Vagina (tissue), 2 donors: ENCODE measurements at regions not wholly inside any gene's neighbourhood (a gene's known extent, or its start where the extent isn't known, plus 50 kb on each side); places are given as distances from the start of the nearest gene placed in this dataset.
"Not testable (repeated sequence)": the region's sequence is repeated elsewhere in the genome, so short reads cannot be mapped to it uniquely, and the experiment has no call there.

Experiments
- DNase-seq, 2 donors: peaks; one replicate each; pipeline ENCODE4 v3.0.0-alpha.2; 2017; ENCODE audit errors: extremely low spot score in 2 of 2
- H3K27ac ChIP-seq: fragments of 200-600 bp; sonication (generic); one replicate; pipeline ENCODE4 v1.5.1; 2019
- H3K27me3 ChIP-seq: fragments of 200-600 bp; sonication (generic); one replicate; pipeline ENCODE4 v1.5.1; 2019
- H3K36me3 ChIP-seq, 2 donors: fragments of 200-600 bp; sonication (generic); one replicate each; pipeline ENCODE4 v1.5.1; 2017 to 2019
- H3K4me1 ChIP-seq: fragments of 200-600 bp; sonication (generic); one replicate; pipeline ENCODE4 v1.5.1; 2019
- H3K4me3 ChIP-seq, 2 donors: fragments of 200-600 bp; sonication (generic); 1 replicate in 1 of 2; 2 replicates in 1 of 2; pipeline ENCODE4 v1.5.1; 2016 to 2019
- H3K9me3 ChIP-seq: fragments of 200-600 bp; sonication (generic); one replicate; pipeline ENCODE4 v1.5.1; 2019
- CTCF ChIP-seq, 3 experiments: fragments of 450-650 bp in 2 of 3; fragments of 200-600 bp in 1 of 3; sonication (generic) in 1 of 3; IDR thresholded peaks; one replicate each; pipeline ENCODE4 v1.5.1; 2017 to 2019; ENCODE audit warnings: antibody characterized with exemption in 3 of 3, mild to moderate bottlenecking in 2 of 3, moderate library complexity in 2 of 3
- POLR2A ChIP-seq, 2 donors: fragments of 450-650 bp; IDR thresholded peaks; one replicate each; pipeline ENCODE4 v1.6.1; 2017; ENCODE audit warnings: antibody characterized with exemption in 2 of 2, mild to moderate bottlenecking in 2 of 2, moderate library complexity in 2 of 2
- POLR2AphosphoS5 ChIP-seq, 2 donors: sonication (generic); formaldehyde crosslinking; IDR thresholded peaks; one replicate each; pipeline ENCODE4 v1.9.0; 2017; ENCODE audit warnings: antibody characterized with exemption in 2 of 2, mild to moderate bottlenecking in 2 of 2, low read depth in 1 of 2; ENCODE audit not compliant: insufficient read depth in 1 of 2
- intact Hi-C: fragments of 100-400 bp; cut with DNase I; formaldehyde crosslinking; loops from one replicate; pipeline ENCODE4 v1.15.1; 2023

GRCh38 chr12:72989458-72989947, 717.3 kb downstream of the TRHDE start:
- H3K4me1 ChIP-seq: no peaks in the 10 kb centered on the region
- no peak overlapping the region for H3K4me3 ChIP-seq
- no peaks in the 10 kb centered on the region for H3K36me3 ChIP-seq
- no peaks in the 10 kb centered on the region for H3K27me3 ChIP-seq
- no peaks in the 10 kb centered on the region for H3K9me3 ChIP-seq
- DNase-seq: no peak
- no peak overlapping the region for H3K27ac ChIP-seq
- intact Hi-C loops: no loop called here
- no peak for TF ChIP-seq POLR2A (IDR thresholded peaks at IDR 0.05)
- no peak for TF ChIP-seq POLR2AphosphoS5 (IDR thresholded peaks at IDR 0.05; ENCODE audit: insufficient read depth in 1 of 2, low read depth in 1 of 2)
- no peak for TF ChIP-seq CTCF (IDR thresholded peaks at IDR 0.05)

GRCh38 chr12:72995029-72995428, 722.9 kb downstream of the TRHDE start:
- H3K4me1 ChIP-seq, H3K9me3 ChIP-seq, H3K27me3 ChIP-seq, H3K27ac ChIP-seq, H3K36me3 ChIP-seq, DNase-seq, intact Hi-C loops, H3K4me3 ChIP-seq: not testable (repeated sequence)

- intact Hi-C loops: no loop called here
- TF ChIP-seq CTCF (IDR thresholded peaks at IDR 0.05) (no peak), POLR2A (IDR thresholded peaks at IDR 0.05) (no peak), POLR2AphosphoS5 (IDR thresholded peaks at IDR 0.05; ENCODE audit: insufficient read depth in 1 of 2, low read depth in 1 of 2) (no peak)
- Histone ChIP-seq H3K27ac (no peak overlapping the region), H3K4me1 (no peaks in the 10 kb centered on the region), H3K4me3 (no peak overlapping the region), H3K27me3 (no peaks in the 10 kb centered on the region), H3K36me3 (no peaks in the 10 kb centered on the region), H3K9me3 (no peaks in the 10 kb centered on the region)
- no peak for DNase-seq
Observed at GRCh38 chr12:72995616-72996015, 723.4 kb downstream of the TRHDE start.

- H3K36me3 ChIP-seq, DNase-seq, H3K9me3 ChIP-seq, H3K27me3 ChIP-seq, H3K27ac ChIP-seq, H3K4me3 ChIP-seq, intact Hi-C loops, H3K4me1 ChIP-seq: not testable (repeated sequence)
Observed at GRCh38 chr12:73001806-73002205, 729.6 kb downstream of the TRHDE start.

- intact Hi-C loops, H3K9me3 ChIP-seq, H3K36me3 ChIP-seq, H3K4me3 ChIP-seq, H3K4me1 ChIP-seq, DNase-seq, H3K27me3 ChIP-seq, H3K27ac ChIP-seq: not testable (repeated sequence)
Observed at GRCh38 chr12:73002504-73002903, 730.3 kb downstream of the TRHDE start.

- H3K4me1 ChIP-seq, H3K36me3 ChIP-seq, intact Hi-C loops, H3K27ac ChIP-seq, H3K4me3 ChIP-seq, H3K9me3 ChIP-seq, DNase-seq, H3K27me3 ChIP-seq: not testable (repeated sequence)
Observed at GRCh38 chr12:73009138-73009834, 737.1 kb downstream of the TRHDE start.

GRCh38 chr12:73017981-73018380, 745.8 kb downstream of the TRHDE start:
- Histone ChIP-seq H3K27me3 (no peaks in the 10 kb centered on the region), H3K4me1 (no peaks in the 10 kb centered on the region), H3K9me3 (no peaks in the 10 kb centered on the region), H3K36me3 (no peaks in the 10 kb centered on the region), H3K27ac (no peak overlapping the region), H3K4me3 (no peak overlapping the region)
- DNase-seq: no peak
- intact Hi-C loops: no loop called here
- TF ChIP-seq POLR2A (IDR thresholded peaks at IDR 0.05): no peak
- no peak for TF ChIP-seq CTCF (IDR thresholded peaks at IDR 0.05)
- TF ChIP-seq POLR2AphosphoS5 (IDR thresholded peaks at IDR 0.05; ENCODE audit: insufficient read depth in 1 of 2, low read depth in 1 of 2): no peak
